ENCODE measurements at regions not wholly inside any gene's neighbourhood (a gene's known extent, or its start where the extent isn't known, plus 50 kb on each side); places are given as distances from the start of the nearest gene placed in this dataset.

GRCh38 chr7:17645500-17645899, 294.8 kb downstream of the SNX13 start:
- no peak for TF ChIP-seq CTCF (IDR thresholded peaks at IDR 0.05)
- TF ChIP-seq POLR2A (IDR thresholded peaks at IDR 0.05): no peak
